Loucy (cell line): ENCODE measurements at regions not wholly inside any gene's neighbourhood (a gene's known extent, or its start where the extent isn't known, plus 50 kb on each side); places are given as distances from the start of the nearest gene placed in this dataset.
"Not testable (repeated sequence)": the region's sequence is repeated elsewhere in the genome, so short reads cannot be mapped to it uniquely, and the experiment has no call there.

Experiments used
- H2AFZ ChIP-seq: fragments of 200-600 bp; sonication (generic); 2 replicates; pipeline ENCODE4 v1.6.0; 2016; ENCODE audit warnings: antibody characterized with exemption, mild to moderate bottlenecking, low read length, moderate library complexity
- H3F3A ChIP-seq: fragments of 200-600 bp; 2 replicates; pipeline ENCODE4 v1.6.0; 2016; ENCODE audit warnings: antibody characterized with exemption, low read depth, mild to moderate bottlenecking
- H3K27me3 ChIP-seq: fragments of 200-600 bp; sonication (generic); 2 replicates; pipeline ENCODE4 v1.6.1; 2014; ENCODE audit warnings: low read length, mild to moderate bottlenecking; ENCODE audit not compliant: insufficient read depth, poor library complexity, severe bottlenecking
- H3K36me3 ChIP-seq: fragments of 200-600 bp; sonication (generic); 2 replicates; pipeline ENCODE4 v1.6.1; 2016; ENCODE audit warnings: low read length; ENCODE audit not compliant: insufficient read depth
- H3K4me1 ChIP-seq: fragments of 200-600 bp; sonication (generic); 2 replicates; pipeline ENCODE4 v1.5.1; 2014; ENCODE audit warnings: low read length, mild to moderate bottlenecking; ENCODE audit not compliant: insufficient read depth, poor library complexity, severe bottlenecking
- H3K4me2 ChIP-seq: fragments of 200-600 bp; sonication (generic); 2 replicates; pipeline ENCODE4 v1.6.0; 2014; ENCODE audit warnings: antibody characterized with exemption, low read length, low read depth, mild to moderate bottlenecking; ENCODE audit not compliant: poor library complexity, severe bottlenecking
- H3K4me3 ChIP-seq: fragments of 200-600 bp; sonication (generic); 2 replicates; pipeline ENCODE4 v1.5.1; 2014; ENCODE audit warnings: low read length, mild to moderate bottlenecking, mixed read lengths; ENCODE audit not compliant: poor library complexity, severe bottlenecking
- H3K79me2 ChIP-seq: fragments of 200-600 bp; sonication (generic); 2 replicates; pipeline ENCODE4 v1.6.1; 2014; ENCODE audit warnings: low read length; ENCODE audit not compliant: insufficient read depth
- H3K9ac ChIP-seq: fragments of 200-600 bp; sonication (generic); 2 replicates; pipeline ENCODE4 v1.6.0; 2014; ENCODE audit warnings: mild to moderate bottlenecking, low read depth, low read length, moderate library complexity; ENCODE audit not compliant: poor library complexity, severe bottlenecking
- H3K9me2 ChIP-seq: fragments of 200-600 bp; sonication (generic); replicated peaks from 2 replicates; pipeline ENCODE4 v1.6.1; 2016; ENCODE audit warnings: low read depth, low read length, mixed read lengths
- H3K9me3 ChIP-seq: fragments of 200-600 bp; sonication (generic); 2 replicates; pipeline ENCODE4 v1.6.1; 2014; ENCODE audit warnings: mild to moderate bottlenecking, antibody characterized with exemption, low read length, low read depth; ENCODE audit not compliant: insufficient read depth
- H4K20me1 ChIP-seq: fragments of 200-600 bp; sonication (generic); 2 replicates; pipeline ENCODE4 v1.6.0; 2014; ENCODE audit warnings: antibody characterized with exemption, low read length, mild to moderate bottlenecking; ENCODE audit not compliant: insufficient read depth, poor library complexity, severe bottlenecking
- EZH2phosphoT487 ChIP-seq: fragments of 200-600 bp; IDR thresholded peaks from 2 replicates; pipeline ENCODE4 v1.6.1; 2018; ENCODE audit warnings: antibody characterized with exemption, mild to moderate bottlenecking, moderate library complexity, borderline replicate concordance
- TF ChIP-seq, protein P1 (sequence below): fragments of 200-600 bp; sonication (generic); conservative IDR thresholded peaks from 2 replicates; pipeline ENCODE4 v1.5.1; 2014; ENCODE audit warnings: mild to moderate bottlenecking, antibody characterized with exemption, low read length

DNA sequence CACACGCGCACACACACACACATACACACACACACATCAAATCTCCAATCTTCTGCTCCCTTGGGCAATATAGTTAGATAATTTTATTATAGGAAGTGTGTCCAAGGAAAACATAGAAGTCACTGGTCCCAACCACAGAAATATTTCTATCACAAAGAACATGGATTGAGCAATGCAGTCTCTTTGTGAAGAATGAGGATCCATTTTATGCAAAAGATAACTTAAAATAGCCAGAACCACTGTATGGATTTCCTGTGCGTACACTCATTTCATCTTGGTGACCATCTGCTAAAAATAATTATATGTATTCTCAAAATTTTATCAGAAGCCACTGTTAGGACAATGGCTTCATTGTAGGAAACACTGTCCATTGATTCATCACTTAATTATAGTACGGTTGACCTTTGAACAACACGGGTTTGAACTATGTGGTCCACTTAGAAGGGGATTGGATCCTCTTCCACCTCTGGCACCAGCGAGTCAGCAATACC lies 169.6 kb upstream of the MXRA5 start:
- Histone ChIP-seq H3K79me2 (no peaks in the 10 kb centered on the region), H4K20me1 (no peaks in the 10 kb centered on the region), H3K4me2 (no peak overlapping the region), H3F3A (no peaks in the 10 kb centered on the region), H2AFZ (no peak overlapping the region), H3K4me3 (no peak overlapping the region), H3K36me3 (no peaks in the 10 kb centered on the region), H3K9me3 (no peaks in the 10 kb centered on the region), H3K4me1 (no peaks in the 10 kb centered on the region), H3K27me3 (no peaks in the 10 kb centered on the region), H3K9ac (no peak overlapping the region), H3K9me2 (no peaks in the 10 kb centered on the region)
- TF ChIP-seq, protein P1, sequence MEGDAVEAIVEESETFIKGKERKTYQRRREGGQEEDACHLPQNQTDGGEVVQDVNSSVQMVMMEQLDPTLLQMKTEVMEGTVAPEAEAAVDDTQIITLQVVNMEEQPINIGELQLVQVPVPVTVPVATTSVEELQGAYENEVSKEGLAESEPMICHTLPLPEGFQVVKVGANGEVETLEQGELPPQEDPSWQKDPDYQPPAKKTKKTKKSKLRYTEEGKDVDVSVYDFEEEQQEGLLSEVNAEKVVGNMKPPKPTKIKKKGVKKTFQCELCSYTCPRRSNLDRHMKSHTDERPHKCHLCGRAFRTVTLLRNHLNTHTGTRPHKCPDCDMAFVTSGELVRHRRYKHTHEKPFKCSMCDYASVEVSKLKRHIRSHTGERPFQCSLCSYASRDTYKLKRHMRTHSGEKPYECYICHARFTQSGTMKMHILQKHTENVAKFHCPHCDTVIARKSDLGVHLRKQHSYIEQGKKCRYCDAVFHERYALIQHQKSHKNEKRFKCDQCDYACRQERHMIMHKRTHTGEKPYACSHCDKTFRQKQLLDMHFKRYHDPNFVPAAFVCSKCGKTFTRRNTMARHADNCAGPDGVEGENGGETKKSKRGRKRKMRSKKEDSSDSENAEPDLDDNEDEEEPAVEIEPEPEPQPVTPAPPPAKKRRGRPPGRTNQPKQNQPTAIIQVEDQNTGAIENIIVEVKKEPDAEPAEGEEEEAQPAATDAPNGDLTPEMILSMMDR: no peak
- TF ChIP-seq EZH2phosphoT487: no peak

DNA sequence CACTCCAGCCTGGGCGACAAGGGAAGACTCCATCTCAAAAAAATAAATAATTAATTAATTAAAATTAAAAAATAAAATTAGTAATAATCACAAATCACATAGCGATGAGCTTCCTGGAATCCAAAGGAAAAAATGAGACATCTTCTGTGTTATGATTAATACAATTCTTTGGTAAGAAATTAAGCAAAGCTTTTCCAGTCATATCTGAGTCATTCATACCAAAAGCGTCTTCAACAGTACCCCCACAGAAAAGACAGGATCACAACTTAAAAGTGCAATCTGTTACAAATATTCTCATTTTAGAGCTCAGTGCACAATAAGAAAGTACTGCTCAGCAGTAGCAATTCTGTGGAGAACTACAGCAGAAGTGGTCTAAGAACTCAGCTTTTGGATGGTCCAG lies 168.5 kb upstream of the MXRA5 start:
- H3K9me2 ChIP-seq: no peaks in the 10 kb centered on the region

GRCh38 chrX:3512150-3512549 lies 165.7 kb upstream of the MXRA5 start:
- not testable (repeated sequence) for H3K9ac ChIP-seq, H3K4me3 ChIP-seq, H3K9me2 ChIP-seq, H3K4me2 ChIP-seq, H3K9me3 ChIP-seq, H3K79me2 ChIP-seq, H2AFZ ChIP-seq, H3K36me3 ChIP-seq, H3F3A ChIP-seq, H3K4me1 ChIP-seq, H3K27me3 ChIP-seq, H4K20me1 ChIP-seq
- TF ChIP-seq, protein P1: peak; percentile 32; the same call in 1 of the 2 replicates

More for the DNA sequence above, 168.5 kb upstream of the MXRA5 start:
- H3K4me3 ChIP-seq: no peak overlapping the region
- H2AFZ ChIP-seq: no peak overlapping the region
- no peak overlapping the region for H3K9ac ChIP-seq
- H3K4me1 ChIP-seq: no peaks in the 10 kb centered on the region
- H3F3A ChIP-seq: no peaks in the 10 kb centered on the region
- H4K20me1 ChIP-seq: no peaks in the 10 kb centered on the region
- no peak overlapping the region for H3K4me2 ChIP-seq
- no peaks in the 10 kb centered on the region for H3K79me2 ChIP-seq
- H3K27me3 ChIP-seq: no peaks in the 10 kb centered on the region
- H3K9me3 ChIP-seq: no peaks in the 10 kb centered on the region
- no peaks in the 10 kb centered on the region for H3K36me3 ChIP-seq
- TF ChIP-seq EZH2phosphoT487: no peak
- TF ChIP-seq, protein P1: no peak
